Activated T-helper 1 cell treated with Interleukin-2 at 50 U/mL for 16 hours (primary cell): ENCODE measurements at regions not wholly inside any gene's neighbourhood (a gene's known extent, or its start where the extent isn't known, plus 50 kb on each side); places are given as distances from the start of the nearest gene placed in this dataset.
"Not testable (repeated sequence)": the region's sequence is repeated elsewhere in the genome, so short reads cannot be mapped to it uniquely, and the experiment has no call there.

Source experiments
- DNase-seq: peaks from one replicate; pipeline ENCODE4 v3.0.0-alpha.2; 2020; ENCODE audit warnings: low read depth

DNA sequence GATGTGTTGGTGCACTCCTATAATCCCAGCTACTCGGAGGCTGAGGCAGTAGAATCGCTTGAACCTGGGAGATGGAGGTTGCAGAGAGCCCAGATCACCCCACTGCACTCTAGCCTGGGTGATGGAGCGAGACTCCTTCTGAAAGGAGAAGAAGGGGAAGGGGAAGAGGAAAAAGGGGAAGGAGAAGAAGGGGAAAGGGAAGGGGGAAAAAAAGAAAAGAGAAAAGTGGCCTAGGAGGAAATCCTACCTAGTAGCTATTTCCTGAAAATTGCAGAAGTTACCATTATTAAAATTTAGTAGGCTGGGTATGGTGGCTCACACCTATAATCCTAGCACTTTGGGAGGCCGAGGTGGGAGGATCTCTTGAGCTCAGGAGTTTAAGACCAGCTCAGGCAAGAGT lies 67.4 kb downstream of the ARRDC3 start:
- DNase-seq = no peak

DNA sequence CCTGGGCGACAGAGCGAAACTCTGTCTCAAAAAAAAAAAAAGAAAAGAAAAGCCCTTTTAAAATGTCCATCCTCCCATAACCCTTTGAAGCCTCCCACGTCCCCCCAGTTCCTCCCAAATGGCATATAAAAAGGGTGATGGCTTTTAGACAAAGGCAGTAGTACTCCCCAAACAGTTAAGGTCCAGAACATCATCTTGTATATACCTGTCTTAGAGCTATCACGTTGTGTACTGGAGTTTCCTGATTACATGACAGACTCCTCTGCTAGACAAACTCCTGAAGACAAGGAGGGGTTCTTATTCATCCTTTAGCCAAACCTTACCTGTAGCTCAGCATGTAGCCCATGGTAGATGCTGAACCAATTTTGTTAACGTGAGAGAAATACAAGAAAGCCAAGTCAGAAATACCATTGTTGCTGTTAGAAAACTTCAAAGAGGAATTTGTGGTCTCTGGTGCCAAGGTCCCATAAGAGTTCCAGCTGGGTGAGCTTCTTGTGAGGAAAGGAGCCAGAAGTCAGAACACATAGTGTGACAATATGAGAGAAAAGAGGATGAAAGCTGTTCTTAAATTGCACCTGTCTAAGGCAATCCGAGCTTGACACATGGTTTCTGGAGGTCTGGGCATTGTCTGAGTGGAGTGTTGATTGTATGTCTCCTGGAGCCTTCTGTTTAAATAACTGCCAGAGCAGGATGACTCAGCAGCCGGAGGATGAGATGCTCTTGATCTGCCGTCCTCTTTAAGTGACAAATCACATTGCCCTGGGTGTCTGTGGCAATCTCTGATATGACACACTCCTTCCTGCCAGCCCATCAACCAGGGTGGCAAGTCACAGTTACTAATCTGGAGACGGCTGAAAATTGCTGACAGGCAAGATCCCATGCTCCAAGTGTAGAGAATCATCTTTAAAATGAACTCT lies 69.1 kb downstream of the ARRDC3 start:
- peak; percentile 66 for DNase-seq

DNA sequence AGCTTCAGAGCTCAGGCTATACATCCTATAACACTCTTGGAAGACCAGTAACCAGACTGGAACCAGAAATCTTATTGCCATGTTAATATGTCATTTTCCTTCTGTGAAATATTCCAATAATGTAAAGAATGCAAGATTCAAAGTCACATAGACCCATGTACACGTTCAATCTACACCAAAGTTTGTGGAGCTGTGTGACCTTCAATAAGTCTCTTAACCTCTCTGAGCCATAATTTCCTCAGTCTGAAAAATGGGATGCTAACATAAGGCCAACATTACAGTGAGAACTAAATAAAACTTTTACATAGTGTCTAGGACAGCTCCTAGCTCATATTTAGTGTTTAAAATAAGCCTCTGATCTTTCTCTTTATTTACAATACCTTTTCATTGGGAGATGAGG lies 70.4 kb downstream of the ARRDC3 start:
- no peak for DNase-seq

DNA sequence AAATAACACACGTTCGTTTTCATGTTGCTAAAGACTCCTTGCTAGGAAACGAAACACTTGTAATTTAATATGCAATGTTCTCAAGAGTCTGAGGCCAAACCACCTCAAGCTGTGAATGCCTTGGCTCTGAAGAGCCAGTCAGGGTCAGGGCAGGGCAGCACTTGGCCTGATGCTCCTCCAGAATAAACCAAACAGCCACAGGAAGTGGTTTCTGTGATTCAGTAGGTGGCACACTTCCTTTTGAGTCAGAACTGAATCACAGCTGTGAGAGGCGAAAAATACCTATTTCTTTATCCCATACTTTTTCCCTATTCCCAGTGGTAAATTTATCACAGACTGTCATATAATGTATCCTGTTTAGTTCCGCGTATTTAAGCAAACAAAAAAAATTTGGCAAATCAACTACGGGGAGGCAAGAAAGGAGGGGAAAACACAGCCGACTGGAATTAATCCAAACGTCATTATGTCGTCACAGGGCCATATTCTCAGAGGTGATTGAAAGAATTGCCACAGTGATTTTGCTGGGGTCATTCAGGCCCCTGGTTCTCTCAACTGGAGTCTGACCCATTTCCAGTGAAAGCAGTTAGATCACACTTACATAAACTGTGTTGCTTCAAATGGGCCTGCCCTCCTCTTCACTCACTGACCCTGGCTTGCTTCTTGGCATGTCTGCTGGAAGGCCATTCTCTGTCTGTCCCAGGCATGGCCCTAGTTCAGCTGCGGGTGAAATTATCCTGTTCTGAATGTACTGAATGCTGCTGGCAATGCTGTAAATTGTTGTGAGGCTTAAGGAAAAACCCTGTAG lies 71.2 kb downstream of the ARRDC3 start:
- peak; percentile 55 for DNase-seq

DNA sequence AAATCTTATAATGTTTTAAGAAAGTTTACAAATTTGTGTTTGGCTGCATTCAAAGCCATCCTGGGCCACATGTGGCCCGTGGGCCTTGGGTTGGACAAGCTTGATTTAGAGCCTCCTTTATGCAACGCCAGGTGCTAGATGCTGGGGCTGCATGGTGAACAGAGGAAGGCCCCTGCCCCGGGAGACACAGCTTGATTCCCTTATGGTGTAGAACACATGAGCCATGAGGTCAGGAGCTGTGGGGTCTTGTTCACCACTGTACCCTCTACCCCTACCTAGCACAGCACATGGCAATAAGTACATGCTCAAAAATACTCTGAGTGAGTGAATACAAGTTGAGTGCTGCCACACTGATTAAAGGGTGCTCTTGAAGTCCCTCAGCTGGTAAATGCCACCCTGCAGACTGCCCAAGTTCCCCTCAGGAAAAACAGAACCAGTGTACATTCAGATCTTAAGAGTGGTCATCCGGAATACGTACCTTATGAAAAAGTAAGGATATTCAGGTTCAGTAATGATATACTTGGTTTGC lies 71.9 kb downstream of the ARRDC3 start:
- DNase-seq = no peak

DNA sequence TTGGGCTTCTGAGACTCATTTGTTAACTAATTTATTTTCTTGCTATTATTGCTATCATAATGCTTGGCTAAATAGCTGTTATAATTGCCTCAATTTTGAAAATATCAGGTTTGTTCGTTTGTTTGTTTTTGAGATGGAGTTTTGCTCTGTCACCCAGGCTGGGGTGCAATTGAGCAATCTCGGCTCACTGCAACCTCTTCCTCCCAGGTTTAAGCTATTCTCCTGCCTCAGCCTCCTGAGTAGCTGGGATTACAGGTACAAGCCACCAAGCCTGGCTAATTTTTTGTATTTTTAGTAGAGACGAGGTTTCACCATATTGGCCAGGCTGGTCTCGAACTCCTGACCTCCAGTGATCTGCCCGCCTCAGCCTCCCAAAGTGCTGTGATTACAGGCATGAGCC lies 75.0 kb downstream of the ARRDC3 start:
- not testable (repeated sequence) for DNase-seq

DNA sequence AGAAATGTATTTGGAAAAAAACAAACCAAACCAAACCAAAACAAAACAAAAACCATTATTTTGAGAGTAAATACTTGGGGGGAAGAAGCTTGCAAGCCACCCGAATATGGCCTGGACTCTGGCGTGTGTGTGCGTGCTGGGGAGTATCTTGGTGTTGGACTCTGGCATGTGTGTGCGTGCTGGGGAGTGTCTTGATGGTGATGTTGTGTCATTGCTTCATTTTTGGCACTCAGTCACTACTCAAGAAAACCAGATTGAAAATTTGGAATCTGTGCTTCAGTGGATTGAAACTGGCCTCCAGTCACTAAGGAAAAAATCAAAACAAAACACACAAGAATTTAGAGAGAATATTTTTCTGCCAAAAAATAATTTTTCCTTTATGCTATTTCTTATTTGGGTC lies 76.1 kb downstream of the ARRDC3 start:
- no peak for DNase-seq

DNA sequence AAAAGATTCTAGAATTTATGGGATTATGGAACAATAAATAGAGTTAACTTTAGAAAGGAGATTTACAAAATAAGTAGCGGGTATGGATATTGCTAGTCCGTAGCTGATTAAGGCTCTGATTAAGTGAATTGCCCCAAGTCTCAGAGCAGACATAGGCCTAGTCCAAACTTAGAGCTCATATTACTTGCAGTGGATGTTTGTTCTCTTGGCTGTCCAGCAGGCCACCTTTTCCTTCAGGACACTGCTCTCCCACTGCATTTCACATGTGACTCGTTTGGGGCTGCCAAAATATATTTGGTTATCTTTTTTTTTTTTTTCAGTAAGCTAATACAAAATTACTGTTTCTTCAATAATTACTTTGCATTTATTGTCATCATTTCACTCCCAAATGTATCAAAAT lies 76.6 kb downstream of the ARRDC3 start:
- DNase-seq = no peak

DNA sequence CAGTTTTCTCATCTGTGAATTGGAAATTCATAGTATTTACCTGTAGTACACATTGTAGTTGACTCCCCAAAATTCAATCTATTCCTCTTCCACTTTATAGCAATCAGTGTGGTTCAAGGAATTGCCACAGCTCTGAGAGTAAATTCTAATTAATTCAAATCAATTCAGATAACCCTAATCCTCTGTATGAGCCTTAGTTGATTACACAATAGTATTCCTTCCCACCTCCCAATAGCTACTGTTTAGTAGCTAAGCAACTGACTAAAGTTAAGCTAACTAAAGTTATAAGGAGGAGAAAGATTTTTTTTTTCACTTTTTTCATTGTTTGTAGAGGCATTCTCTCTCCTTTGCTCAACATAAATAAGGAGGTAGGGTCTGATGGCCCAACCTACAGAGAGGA lies 77.5 kb downstream of the ARRDC3 start:
- no peak for DNase-seq

DNA sequence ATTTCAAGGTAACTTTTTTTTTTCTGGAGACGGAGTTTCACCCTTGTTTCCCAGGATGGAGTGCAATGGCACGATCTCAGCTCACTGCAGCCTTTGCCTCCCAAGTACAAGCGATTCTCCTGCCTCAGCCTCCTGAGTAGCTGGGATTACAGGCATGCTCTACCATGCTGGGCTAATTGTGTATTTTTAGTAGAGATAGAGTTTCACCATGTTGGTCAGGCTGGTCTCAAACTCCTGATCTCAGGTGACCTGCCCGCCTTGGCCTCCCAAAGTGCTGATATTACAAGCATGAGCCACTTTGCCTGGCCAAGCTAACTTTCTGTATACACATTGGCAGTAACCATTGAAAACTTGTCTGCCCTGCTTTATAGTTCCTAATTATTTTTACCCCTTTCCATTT lies 79.1 kb downstream of the ARRDC3 start:
- not testable (repeated sequence) for DNase-seq

DNA sequence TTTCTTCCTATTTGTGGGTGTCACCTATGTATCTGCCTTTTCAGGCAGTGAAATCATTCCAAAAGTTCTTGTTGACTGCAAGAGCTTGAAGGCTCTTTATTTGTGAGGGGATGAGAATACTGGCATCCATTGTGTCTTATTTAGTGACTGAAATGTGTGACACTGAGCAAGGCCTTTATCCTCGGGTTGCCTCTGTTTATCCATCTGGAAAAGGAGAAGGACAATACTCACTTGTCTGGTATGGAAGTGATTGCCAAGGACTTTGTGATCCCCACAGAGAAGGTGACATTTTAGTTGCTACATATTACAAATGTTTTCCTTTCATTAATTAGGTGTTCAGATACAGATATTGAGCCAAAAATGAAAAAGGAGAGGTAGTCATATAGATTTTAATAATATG lies 80.2 kb downstream of the ARRDC3 start:
- DNase-seq = no peak

DNA sequence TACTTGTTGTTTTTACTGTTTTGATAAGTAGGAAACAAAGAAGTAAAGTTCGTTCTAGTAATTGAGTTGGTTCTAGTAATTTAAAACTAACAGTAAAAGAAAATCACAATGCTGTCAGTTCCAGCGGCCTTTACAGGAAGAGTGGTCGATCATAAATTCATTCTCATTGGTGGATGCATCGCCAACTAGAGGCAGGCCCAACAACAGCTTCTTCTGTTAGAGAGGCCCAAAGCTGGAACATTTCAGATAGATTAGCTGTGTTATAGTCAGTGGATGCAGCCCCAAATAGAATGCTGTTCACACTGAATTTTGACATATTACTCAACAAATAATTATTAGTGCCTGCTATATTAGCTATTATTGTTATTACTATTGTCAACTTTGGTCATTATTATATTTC lies 80.8 kb downstream of the ARRDC3 start:
- no peak for DNase-seq

DNA sequence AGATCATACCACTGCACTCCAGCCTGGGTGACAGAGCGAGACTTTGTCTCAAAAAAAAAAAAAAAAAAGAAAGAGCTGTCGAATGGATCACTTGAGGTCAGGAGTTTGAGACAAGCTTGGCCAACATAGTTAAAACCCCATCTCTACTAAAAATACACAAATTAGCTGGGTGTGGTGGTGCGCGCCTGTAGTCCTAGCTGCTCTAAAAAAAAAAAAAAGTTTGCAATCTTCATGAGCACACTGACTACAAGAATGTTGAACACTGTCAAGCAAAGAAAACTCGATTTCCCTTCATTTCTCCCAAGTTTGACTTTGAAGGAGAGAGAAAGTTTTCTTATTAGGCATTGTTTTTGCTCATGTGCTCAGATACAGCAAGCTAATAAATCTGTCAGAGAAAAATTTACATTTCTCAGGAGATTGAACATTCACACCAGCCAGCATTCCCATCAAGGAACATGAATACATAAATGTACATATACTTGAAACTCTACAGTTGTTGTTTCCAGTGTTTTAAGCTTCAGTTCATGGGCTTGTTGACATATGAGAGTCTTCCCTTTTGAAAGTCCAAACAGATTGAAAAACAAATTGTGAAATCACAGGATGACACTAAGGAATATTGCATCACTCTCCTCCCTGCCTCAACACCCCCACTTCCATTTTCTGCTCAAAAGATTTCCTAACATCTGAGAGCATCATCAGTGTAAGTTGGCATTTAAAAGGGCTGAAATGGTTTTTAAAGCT lies 81.8 kb downstream of the ARRDC3 start:
- no peak for DNase-seq

DNA sequence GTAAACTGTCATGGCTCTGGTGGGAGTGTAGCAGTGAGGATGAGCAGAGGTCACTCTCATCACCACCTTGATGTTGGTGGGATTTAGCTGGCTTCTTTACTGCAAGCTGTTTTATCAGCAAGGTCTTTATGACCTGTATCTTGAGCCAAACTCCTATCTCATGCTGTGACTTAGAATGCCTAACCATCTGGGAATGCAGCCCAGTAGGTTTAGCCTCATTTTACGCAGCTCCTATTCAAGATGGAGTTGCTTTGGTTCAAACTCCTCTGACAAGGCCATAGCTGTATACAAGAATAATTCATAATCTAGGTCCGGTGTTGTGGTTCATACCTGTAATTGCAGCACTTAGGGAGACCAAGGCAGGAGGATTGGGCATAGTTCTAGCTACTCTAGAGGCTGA lies 85.1 kb downstream of the ARRDC3 start:
- DNase-seq = no peak

DNA sequence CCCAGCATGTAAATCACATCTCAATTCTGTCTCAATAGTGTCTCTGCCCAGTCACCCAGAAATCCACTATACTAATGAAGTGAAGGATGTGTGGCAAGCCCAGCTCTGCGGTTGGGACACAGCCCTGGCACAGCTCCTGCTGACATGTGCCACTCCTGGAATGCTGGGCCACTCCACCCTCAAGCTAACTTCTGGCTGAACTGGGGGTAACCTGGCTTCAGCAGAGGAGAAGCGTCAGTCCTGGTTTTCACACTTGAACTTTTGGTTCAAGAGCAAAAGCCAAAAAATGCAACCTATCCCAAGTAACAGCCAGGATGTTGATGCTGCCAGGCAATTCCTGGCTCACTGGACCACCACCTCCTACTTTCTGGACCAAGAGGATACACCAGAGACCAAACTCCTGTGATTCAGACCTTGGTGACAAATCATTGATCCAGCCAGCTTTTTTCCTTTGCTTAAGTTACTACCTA lies 86.4 kb downstream of the ARRDC3 start:
- DNase-seq = no peak

DNA sequence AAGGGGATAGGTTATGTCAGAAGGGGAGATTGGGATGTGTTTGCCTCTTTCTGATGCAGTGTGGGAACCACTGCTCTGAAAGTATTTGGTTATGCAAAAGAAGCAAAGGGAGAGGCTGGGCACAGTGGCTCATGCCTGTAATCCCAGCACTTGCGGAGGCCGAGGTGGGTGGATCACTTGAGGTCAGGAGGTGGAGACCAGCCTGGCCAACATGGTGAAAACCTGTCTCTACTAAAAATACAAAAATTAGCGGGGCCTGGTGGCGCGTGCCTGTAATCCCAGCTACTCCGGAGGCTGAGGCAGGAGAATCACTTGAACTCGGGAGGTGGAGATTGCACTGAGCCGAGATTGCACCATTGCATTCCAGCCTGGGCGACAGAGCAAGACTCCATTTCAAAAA lies 87.0 kb downstream of the ARRDC3 start:
- not testable (repeated sequence) for DNase-seq

DNA sequence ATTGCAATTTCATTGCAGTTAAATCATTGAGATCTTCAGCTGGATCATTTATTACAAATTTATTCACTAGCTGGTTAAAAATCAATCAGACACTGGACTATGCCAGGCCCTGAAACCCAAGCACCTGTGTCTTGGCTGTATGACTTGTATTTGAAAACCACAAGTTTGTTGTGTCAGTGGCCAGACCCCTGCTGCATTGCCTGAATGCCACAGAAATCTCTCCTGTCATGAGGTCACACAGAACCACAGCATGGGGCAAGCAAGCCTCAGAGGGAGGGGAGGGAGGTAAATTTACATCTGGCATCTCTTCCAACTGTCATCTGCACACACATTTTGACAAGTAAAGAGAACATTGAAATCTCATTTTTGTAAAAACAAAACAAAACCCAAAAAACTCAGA lies 90.0 kb downstream of the ARRDC3 start:
- no peak for DNase-seq

DNA sequence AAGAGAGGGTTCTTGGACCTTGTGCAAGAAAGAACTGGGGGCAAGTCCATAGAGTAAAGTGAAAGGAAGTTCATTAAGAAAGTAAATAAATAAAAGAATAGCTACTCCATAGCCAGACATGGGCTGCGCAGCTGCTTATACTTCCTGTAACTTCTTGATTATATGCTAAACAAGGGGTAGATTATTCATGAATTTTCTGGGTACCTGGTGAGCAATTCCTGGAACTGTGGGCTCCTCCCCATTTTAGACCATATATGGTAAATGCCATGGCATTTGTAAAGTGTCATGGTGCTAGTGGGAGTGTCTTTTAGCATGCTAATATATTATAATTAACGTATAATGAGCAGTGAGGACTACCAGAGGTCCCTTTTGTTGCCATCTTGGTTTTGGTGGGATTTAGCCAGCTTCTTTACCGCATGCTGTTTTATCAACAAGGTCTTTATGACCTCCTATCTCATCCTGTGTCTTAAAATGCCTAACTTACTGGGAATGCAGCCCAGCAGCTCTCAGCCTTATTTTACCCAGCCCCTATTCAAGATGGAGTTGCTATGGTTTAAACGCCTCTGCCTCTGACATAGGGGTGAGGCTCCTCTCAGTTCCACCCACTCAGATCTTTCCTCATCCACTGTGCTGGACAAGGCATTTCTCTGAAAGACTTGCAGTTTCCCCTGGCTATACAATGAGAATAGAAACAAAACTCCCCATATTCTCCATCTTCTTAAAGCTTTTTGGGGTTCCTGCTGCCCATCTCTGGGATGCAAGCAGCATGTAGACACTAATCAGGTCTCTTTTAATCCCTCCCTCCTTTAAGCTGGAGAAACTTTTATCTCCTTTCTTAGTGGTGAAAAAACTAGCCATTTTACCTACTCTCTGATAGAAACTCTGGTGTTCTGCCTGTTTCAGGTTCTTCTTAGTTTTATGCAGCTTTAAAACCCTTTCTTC lies 91.2 kb downstream of the ARRDC3 start:
- DNase-seq = no peak

DNA sequence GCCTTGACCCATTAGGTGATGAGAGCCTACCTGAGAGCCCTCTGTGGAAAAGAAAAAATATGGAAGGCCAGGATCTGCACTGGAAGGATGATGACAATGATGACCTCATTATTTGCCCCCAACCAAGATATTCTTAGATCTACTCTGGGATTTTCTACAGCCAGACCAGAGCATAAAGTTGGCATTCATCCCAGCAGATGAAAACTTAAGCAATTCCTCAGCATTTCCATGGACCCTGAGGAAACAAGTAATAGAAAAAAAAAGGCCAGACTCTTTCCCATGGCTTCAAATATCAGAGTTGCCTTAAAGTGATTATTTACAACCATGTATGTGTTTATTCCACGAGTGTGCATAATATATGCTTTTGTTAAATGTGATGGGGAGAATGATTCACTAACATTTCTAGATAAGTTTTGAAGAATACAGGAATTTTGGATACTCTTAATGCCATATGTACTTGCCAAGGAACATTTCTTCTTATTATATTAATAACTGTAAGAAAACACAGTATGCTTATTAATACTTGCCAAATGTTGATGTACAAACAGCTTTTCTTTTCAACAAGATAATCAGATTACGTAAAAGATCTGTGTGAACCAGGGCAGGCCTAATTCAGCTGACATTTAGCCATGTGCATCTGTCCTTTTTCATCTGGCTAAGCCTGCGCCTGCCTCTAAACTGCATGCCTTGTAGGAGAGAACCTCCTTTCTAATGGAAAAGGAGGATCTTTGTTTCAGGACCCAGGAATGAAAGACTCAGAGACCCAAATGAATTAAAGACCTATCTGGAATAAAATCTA lies 94.8 kb downstream of the ARRDC3 start:
- no peak for DNase-seq

DNA sequence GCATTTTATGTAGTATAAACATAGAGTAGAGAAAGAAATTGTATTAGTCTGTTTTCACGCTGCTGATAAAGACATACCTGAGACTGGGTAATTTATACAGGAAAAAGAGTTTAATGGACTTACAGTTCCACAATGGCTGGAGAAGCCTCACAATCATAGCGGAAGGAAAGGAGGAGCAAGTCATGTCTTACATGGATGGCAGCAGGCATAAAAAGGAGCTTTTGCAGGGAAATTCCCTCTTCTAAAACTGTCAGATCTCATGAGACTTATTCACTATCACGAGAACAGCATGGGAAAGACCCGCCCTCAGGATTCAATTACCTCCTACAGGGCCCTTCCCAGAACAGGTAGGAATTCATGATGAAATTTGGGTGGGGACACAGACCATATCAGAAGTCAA lies 98.1 kb downstream of the ARRDC3 start:
- DNase-seq = not testable (repeated sequence)
